ENCODE measurements at regions not wholly inside any gene's neighbourhood (a gene's known extent, or its start where the extent isn't known, plus 50 kb on each side); places are given as distances from the start of the nearest gene placed in this dataset.

DNA sequence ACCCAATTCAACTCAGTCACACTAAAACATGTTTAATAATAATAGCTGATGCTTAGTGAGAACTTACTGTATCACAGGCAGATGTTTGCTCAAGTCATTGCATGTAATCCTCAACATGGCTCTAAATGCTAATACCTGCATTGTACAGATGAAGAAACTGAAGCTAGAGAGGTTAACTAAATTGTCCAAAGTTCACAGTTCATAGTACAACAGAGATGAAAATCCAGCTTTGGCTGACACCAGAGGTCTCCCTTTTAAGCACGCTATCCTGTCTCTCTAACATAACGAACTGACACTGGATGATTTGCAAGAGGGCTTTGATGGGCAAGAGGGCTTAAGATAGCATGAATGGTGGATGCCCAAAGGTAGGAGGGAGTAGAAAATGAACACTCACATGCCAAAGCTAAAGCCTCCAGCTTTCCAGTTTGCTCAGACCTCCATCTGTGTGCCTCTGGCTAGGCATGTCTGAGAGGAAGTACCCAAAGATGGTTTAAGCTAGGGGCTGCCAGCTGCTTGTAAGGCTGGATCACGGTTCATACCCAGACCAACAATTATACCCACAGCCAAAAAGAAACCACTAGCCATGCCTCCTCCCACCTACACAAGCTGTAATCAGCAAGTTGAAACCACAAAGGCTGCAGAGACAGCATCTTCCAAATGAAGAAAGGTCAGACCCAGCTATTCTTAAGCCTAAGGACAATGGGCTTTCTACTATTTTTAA is 196.9 kb upstream of the UBL3 start:
- TF ChIP-seq, protein P1, sequence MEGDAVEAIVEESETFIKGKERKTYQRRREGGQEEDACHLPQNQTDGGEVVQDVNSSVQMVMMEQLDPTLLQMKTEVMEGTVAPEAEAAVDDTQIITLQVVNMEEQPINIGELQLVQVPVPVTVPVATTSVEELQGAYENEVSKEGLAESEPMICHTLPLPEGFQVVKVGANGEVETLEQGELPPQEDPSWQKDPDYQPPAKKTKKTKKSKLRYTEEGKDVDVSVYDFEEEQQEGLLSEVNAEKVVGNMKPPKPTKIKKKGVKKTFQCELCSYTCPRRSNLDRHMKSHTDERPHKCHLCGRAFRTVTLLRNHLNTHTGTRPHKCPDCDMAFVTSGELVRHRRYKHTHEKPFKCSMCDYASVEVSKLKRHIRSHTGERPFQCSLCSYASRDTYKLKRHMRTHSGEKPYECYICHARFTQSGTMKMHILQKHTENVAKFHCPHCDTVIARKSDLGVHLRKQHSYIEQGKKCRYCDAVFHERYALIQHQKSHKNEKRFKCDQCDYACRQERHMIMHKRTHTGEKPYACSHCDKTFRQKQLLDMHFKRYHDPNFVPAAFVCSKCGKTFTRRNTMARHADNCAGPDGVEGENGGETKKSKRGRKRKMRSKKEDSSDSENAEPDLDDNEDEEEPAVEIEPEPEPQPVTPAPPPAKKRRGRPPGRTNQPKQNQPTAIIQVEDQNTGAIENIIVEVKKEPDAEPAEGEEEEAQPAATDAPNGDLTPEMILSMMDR (IDR thresholded peaks at IDR 0.05; ENCODE audit: insufficient read depth, low read depth, low read length, missing control alignments), result no peak
- DNase-seq (ENCODE audit: low read depth), result no peak

DNA sequence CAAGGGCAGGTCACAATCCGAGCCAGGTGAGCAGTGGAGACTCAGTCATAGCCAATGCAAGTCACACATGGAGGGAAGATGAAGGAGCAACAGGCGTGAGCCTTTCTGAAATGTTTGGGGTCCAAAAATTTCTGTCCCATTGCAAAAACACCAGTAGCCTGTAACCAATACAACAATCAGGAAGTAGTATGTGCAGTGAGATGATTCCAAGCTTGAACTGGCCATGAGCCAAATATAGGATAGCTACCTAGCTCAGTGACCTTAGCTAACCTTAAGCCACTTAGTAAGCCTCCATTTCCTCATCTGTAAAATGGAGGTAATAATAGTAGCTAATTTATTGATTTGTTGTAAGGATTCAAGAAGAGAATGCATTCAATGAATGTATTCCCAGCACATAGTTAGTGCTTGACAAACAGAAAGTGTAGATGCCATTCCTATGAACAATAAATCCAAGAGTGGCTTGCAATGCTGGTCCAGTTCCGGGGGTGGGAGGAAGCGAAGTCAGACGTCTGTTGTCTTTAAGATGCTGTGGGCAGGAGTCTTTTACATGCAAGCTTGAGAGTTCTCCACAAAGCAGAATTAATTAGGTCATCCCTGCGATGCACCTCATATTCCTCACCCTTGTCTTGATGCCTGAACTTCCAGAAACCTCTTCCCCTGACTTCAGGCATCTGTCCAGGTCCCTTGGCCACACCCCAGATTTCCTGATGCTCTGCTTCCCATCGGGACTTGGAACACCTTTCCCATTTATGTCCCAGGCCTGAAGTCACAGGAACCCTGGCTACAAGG is 195.7 kb upstream of the UBL3 start:
- DNase-seq (ENCODE audit: low read depth), result peak; percentile 58
- TF ChIP-seq, protein P1 (IDR thresholded peaks at IDR 0.05; ENCODE audit: insufficient read depth, low read depth, low read length, missing control alignments), result no peak
- H3K4me3 ChIP-seq (ENCODE audit: low read length), result no peak overlapping the region

More for the DNA sequence above, 196.9 kb upstream of the UBL3 start:
- H3K4me3 ChIP-seq (ENCODE audit: low read length), result no peak overlapping the region

DNA sequence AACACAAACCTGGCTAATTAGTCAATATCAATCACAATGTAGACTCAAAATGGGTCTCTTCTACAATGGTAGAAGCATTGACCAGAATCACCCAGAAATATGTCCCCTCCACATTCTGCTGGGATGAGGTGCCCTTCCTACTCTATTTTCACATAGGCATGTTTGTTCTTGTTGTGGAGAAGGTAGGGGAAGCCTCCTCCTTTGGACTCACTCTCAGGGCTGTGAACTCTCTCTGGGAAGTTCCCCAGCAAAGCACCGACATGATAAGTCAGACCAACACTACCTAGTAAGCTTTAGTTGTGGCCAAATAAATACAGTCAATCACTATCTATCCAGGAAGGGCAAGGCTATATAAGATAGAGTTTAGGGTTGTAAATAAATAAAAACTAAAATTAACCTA is 194.5 kb upstream of the UBL3 start:
- TF ChIP-seq, protein P1 (IDR thresholded peaks at IDR 0.05; ENCODE audit: insufficient read depth, low read depth, low read length, missing control alignments), result no peak

DNA sequence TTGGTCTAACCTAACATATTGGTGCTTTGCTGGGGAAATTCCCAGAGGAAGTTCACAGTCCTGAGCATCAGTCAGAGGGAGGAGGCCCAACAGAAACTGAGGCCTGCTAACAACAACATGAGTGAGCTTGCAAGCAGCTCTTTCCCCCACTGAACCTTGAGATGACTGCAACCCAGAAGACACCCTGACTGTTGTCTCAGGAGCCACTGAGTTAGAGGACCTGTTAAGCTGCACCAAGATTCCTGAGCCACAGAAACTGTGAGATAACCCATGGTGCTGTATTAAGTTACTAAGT is 193.2 kb upstream of the UBL3 start:
- DNase-seq (ENCODE audit: low read depth), result peak; percentile 45
- TF ChIP-seq, protein P1 (IDR thresholded peaks at IDR 0.05; ENCODE audit: insufficient read depth, low read depth, low read length, missing control alignments), result no peak
- H3K4me3 ChIP-seq (ENCODE audit: low read length), result no peak overlapping the region

More for the DNA sequence above, 194.5 kb upstream of the UBL3 start:
- no peak overlapping the region for H3K4me3 ChIP-seq (ENCODE audit: low read length)
- peak; percentile 84 for DNase-seq (ENCODE audit: low read depth)

DNA sequence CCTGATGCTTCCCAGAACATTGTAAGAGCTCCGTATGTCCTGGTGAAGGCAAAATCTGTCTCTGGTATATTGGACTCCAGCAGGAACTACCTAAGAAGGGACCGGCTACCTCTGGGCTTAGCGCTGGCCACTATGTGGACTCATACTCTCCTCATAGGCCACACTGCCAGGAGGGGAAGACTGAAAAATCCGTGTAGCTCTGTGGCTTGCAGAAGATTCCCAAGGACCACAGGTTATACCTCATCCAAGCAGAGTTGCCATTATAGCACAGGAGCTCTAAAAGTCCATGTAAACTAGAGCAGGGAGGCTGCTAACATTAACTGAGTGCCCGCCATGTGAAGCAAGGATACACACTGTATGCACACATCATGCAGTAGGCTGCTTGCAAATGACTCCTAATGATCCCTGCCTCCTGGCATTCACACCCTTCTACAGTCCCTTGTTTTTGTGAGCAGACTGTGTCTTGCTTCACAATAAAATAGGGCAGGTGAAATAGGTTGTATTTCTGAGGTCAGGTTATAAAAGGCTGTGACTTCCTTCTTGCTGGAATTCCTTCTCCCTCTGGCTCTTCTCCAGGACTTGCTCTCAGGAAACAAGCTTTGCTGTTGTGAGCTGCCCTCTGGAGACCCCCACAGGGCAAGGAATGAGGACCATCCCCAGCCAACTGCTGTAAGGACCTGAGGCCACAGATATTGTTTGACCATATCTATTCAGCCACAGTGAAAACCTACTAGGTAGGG is 192.6 kb upstream of the UBL3 start:
- TF ChIP-seq, protein P1 (IDR thresholded peaks at IDR 0.05; ENCODE audit: insufficient read depth, low read depth, low read length, missing control alignments), result no peak
- DNase-seq (ENCODE audit: low read depth), result no peak
- H3K4me3 ChIP-seq (ENCODE audit: low read length), result no peak overlapping the region

DNA sequence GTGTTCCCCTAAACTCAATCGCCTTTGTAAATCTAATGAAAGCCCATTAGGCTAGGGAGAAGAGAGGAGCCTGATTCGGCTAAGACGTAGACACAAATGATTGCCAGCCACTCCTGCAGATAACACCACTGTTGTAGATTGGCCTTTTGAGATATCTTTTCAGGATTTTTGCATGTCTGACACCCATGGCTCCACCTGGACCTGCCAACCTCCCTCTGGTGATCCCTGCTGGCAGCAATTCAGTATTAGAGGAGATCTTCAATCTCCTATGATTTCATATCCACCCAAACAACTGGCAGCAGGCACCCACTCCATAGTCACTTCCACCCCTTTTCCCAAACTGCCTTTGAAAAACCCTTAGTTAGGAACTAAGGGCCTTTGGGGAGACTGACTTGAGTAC is 191.9 kb upstream of the UBL3 start:
- TF ChIP-seq, protein P1 (IDR thresholded peaks at IDR 0.05; ENCODE audit: insufficient read depth, low read depth, low read length, missing control alignments), result no peak
- no peak overlapping the region for H3K4me3 ChIP-seq (ENCODE audit: low read length)
- no peak for DNase-seq (ENCODE audit: low read depth)

Measured in epithelial cell of esophagus (primary cell).